DMS153 treated with DMSO at 0.1 percent for 48 hours (cell line): ENCODE measurements at regions not wholly inside any gene's neighbourhood (a gene's known extent, or its start where the extent isn't known, plus 50 kb on each side); places are given as distances from the start of the nearest gene placed in this dataset.

ENCODE experiments used
- DNase-seq: peaks from one replicate; lab custom pipeline; 2025; ENCODE audit not compliant: unreplicated experiment; lab: John Stamatoyannopoulos, UW

GRCh38 chr20:62580052-62580451, 62.3 kb upstream of the SLCO4A1 start:
- DNase-seq, result no peak

- DNase-seq, result no peak
These were observed 61.6 kb upstream of the SLCO4A1 start for GRCh38 chr20:62580733-62581132.

- no peak for DNase-seq
These were observed 61.0 kb upstream of the SLCO4A1 start for GRCh38 chr20:62581308-62581707.

GRCh38 chr20:62581806-62582205, 60.5 kb upstream of the SLCO4A1 start:
- DNase-seq, result no peak

- no peak for DNase-seq
These were observed 58.8 kb upstream of the SLCO4A1 start for GRCh38 chr20:62583424-62583920.

GRCh38 chr20:62584671-62585460, 57.4 kb upstream of the SLCO4A1 start:
- DNase-seq, result no peak

- no peak for DNase-seq
These were observed 56.8 kb upstream of the SLCO4A1 start for GRCh38 chr20:62585461-62585970.

- DNase-seq, result no peak
These were observed 55.5 kb upstream of the SLCO4A1 start for GRCh38 chr20:62586799-62587198.

GRCh38 chr20:62587757-62588402, 54.4 kb upstream of the SLCO4A1 start:
- no peak for DNase-seq

GRCh38 chr20:62588458-62589149, 53.7 kb upstream of the SLCO4A1 start:
- no peak for DNase-seq

- no peak for DNase-seq
These were observed 53.2 kb upstream of the SLCO4A1 start for GRCh38 chr20:62589150-62589498.

GRCh38 chr20:62589720-62590119, 52.6 kb upstream of the SLCO4A1 start:
- DNase-seq, result no peak

GRCh38 chr20:62590309-62591121, 51.8 kb upstream of the SLCO4A1 start:
- DNase-seq, result no peak

- no peak for DNase-seq
These were observed 51.2 kb upstream of the SLCO4A1 start for GRCh38 chr20:62591122-62591468.

GRCh38 chr20:62591591-62591990, 50.7 kb upstream of the SLCO4A1 start:
- no peak for DNase-seq
